CD4-positive, alpha-beta T cell treated with Interleukin-10 for 1 hour (primary cell): ENCODE measurements at regions not wholly inside any gene's neighbourhood (a gene's known extent, or its start where the extent isn't known, plus 50 kb on each side); places are given as distances from the start of the nearest gene placed in this dataset.
"Not testable (repeated sequence)": the region's sequence is repeated elsewhere in the genome, so short reads cannot be mapped to it uniquely, and the experiment has no call there.

Experiments used
- DNase-seq: peaks from one replicate; pipeline ENCODE4 v3.0.0-alpha.2; 2020

DNA sequence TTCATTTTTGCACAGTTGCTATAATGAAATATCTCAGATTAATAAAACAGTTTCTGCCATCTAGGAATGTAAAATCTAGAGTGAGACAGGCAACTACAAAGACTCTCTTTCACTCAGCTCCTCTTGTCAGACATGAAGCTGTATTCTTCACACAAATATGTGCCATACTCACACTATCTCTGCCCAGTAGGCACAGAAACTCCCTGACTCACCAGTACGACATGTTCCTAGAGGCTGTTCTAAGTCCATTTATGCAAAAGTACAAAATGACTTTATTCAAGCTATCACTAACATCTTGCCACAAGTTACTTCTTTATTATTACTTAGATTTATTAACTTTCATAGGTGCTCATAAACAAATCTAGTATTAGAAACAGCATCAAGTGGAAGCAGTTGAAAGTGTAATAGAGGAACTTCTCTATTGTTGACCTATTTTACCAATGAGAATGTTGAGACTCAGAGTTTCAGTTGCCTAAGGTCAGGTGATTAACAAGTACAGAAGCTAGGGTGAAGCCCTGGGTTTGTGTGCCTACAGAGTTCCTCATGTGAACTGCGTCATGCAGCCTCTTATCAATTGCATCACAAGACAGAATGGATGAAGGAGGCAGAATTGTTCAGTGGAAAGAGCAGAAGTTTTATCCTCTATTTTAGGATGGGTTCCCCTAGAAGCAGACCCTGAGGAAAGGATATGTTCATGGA is 98.9 kb downstream of the RGS2 start:
- DNase-seq = peak; percentile 3

DNA sequence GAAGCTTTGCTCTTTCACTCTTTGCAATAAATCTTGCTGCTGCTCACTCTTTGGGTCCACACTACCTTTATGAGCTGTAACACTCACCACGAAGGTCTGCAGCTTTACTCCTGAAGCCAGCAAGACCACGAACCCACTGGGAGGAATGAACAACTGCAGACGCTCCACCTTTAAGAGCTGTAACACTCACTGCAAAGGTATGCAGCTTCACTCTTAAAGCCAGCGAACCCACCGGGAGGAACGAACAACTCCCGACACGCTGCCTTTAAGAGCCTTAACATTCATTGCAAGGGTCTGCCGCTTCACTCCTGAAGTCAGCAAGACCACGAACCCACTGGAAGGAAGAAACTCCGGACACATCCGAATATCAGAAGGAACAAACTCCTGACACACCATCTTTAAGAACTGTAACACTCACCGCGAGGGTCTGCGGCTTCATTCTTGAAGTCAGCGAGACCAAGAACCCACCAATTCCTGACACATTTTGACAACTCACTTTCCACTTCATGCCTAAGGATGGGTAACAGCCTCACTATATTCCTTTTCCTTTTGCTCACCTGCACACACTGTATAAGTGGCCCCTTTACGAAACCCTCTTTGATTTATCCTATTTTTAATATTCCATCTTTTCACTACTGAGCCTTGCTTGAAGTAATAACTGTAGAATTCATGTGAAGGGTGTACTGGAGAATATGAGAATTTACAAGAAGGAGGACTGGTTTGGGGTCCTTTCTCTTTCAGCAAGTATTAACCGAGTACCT is 103.2 kb downstream of the RGS2 start:
- not testable (repeated sequence) for DNase-seq

DNA sequence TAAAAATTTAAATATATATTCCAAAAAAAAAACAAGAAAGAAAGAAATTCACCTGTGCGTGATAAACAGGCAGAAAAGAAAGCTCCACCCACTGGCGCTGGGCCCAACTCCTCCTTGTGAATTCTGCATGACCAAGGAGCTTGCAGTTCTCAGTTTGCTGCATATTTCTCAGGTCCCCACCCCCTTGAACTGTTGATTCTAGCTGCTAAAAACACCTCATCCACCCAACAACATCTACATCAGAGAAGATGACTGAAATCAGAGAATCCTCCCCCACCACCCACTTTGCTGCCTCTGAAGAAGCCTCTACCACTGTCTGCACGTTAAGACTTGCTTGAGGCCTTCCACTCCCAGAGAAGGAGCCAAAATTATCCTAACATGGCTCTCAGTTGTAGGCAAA is 104.8 kb downstream of the RGS2 start:
- no peak for DNase-seq

DNA sequence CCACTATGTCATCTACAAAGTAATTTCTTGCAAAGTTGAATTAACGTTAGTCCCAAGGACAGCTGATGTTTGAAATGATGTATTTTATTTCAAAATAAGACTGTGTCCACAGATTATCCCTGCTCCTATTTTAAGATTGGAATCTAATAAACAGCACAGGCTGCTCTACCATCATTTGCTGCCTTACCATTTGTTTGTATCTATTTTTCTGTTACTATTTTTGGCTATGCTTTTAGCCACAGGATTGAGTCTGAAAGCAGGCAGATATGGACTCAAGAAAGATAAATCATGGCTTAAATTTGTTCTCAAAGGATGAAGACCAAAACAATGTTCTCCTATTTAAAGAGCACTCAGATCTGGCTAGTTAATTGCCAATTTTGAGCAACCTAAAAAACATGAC is 105.3 kb downstream of the RGS2 start:
- DNase-seq = no peak

DNA sequence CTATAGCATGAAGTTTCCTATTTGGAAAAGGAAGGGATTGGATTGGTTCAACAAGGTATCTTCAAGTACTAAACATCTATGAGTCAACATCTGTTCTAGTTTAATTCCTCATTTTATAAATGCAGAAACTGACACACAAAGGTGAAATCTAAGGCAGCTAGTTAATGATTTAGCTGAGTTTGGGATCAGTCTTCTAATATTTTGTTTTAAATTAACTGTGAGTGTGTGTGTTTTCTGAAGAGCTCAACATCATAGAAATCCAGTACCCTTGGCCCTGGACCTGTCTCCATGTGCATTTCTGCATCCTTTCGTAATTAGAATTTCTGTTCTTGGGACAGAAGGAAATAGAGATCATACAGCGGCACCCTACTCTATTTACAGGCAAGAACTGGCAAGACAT is 105.9 kb downstream of the RGS2 start:
- no peak for DNase-seq

DNA sequence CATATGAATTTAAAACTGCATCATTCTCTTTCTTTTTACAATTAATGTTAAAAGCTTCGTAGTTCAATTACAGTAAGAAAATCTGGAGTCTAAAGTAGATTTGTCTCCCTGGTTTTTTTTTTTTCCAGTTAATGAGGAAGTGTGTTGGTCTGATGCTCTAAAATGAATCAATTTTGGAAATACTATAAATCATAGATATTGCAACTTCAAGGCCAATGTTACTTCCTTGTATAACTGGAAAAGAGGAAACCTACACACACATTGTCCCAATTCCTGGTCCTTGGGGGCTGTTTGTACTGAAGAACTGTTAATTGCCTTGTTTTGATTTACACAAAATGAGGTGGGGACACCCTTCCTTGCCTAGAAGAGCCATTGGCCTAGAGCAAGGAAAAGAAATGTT is 107.2 kb downstream of the RGS2 start:
- DNase-seq = no peak

DNA sequence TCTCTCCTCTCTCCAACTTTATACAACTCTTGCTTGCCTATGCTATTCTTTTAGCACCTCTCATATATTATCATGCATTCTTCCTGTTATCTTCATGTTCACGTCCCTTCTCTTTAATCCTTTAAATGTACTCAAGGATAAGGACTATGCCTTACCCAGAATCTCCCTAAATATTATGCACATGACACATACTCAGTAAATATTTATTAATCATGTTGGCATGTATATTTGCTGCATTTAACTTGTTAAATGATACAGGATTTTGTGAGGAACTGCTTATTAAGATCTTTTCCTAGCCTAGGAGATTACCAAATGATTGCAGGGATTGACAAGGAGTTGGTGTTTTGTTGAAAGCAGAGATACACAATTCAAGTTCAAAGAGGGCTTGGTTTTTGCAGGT is 109.4 kb downstream of the RGS2 start:
- no peak for DNase-seq

DNA sequence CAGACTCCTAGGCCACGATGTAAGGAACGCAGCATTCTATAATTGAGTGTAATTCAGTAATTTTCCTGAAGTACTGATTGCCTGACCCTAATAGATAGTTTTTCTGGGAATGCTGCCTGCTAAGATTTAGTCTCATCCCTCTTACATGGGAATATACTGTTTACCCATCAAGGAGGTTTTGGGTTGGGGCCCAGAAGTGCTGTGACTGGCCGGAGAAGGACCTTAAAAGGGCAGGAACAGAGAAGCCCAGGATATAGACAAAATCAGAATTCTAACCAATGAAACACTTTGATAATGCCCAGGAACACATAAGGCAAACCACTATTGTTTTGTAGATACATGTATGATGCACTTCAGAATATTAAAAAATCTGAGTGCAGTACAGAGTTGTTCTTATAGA is 111.6 kb downstream of the RGS2 start:
- no peak for DNase-seq

DNA sequence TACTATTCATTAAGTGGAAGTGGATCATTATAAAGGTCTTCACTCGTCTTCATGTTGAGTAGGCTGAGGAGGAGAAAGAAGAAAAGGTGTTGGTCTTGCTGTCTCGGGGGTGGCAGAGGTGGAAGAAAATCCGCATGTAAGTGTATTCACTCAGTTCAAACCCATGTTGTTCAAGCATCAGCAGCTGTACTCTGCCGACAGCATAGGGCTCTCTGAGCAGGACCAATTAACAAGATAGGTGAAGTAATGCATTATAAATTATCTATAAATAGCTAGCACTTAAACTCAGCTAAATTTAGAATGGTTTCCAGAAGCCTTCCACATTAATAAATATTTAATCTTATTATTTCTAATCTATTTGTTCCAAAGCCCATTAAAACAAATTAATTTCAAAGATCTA is 116.8 kb downstream of the RGS2 start:
- DNase-seq = no peak

DNA sequence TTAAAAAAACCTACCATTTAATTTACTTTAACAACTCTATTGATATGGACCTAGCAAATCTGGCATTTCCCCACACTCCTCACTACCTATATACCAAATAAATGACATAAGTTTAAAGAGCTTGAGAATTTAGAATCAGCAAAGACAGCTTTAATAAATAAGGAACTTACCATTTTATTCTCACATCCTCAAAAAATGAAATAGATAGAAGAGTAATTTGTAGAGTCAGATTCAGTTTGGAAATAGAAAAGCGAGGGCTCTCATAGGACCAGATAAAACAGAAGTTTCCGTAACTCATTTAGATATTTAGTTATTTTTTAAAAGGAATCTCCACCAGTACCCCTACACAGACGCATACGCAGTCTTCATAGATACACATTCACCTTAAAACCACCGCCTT is 117.9 kb downstream of the RGS2 start:
- no peak for DNase-seq

DNA sequence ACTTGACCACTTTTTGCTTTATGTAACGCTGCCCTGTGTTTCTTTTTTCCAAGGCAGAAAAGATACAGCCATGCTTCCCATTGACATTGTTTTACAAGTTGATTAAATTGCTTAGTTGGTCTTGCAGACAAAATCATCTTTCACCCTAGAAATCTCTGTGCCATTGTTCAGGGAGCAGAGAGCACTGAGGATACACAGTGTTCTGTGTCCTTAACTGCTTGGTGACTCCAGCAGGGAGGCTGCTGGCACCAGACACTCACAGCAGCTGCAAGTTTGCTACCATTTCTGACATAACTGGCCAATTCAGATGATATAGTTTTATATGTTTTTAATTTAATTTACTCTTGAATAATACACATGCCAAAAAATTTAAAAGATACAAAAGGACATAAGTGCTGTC is 118.7 kb downstream of the RGS2 start:
- no peak for DNase-seq

DNA sequence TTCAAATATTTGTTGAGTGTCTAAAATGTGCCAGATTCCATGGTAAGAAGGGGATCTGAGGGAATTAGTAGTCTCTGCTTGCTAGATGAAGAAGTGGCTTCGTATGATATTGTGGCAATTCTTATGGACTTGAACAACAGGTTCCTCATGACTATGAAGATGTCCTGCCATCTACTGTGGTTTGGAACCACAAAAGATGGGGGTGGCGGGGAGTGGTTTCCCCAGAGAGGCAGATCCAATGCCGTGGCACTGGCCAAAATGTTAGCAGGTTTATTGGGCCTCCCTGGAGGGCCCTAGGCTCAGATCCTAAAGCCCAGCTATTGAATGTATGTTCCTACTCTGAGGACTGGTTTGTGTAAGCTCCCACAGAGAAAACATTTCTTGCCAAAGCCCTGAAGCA is 120.8 kb downstream of the RGS2 start:
- DNase-seq = no peak

DNA sequence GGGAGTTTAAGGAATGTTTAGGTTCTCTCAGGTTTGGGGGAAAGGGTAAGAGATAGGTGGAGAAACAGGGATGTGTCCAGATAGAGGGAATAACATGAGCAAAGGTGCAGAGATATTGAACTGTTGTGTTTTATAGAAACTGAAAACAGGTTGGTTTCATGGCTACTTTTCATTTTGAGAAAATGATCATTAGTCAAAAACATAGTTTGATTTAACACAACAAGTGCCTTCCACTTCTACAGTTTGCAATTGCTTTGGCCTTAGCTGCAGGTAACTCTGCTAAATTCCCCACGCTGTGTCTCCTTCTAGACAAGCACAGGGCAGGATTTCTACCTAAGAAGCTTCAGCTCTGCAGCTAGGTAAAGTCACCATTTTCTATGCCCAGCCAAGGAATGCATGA is 124.9 kb downstream of the RGS2 start:
- no peak for DNase-seq

DNA sequence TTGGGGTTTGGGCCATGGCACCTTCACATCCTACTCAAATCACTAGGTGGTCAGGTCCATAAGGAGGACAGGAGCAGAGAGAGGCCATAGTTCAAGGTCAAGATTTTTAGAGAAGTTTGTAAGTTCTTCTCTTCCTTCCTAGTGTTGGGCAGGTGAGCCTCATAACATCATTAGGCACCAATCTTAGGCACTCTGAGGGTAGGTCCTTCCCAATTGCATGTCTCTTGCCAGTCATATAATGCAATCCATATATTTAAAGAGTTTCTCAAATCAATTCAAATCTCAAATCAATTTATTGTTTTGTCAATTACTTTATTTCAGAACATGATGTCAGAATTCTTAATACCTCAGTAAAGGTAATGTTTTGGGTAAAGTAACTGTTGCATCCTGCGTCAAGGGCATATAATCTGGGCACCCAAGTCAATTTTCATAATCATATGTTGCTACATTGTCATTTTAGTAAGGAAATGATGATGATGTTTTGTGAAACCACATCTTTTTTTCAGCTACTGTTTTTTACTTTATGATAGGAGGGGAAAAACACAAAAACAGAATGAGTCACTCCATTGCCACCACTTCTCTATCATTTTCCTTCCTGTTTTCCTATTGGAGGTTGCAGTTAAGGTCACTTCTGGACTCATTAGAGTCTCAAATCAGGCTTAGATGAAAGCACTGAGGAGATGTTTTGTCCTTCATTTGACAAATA is 122.7 kb downstream of the UCHL5 start:
- peak; percentile 15 for DNase-seq

DNA sequence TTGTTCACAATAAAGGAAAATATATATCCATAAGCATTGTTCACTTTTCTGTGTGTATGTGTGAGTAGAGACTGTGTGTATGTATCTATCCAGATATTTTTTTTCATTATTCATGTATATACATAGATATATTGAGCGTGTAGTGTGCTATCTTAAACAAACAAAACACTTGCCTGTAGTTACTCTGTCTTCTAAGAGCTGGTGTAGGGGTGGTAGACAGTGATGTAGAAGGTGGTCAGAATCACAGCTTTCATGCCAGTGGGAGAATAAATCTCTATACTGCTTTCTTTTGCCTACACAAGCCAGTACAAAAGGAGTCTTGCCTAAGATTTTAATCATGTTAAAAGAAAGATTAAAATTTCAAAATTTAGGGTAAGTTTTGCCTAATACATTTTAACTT is 122.0 kb downstream of the UCHL5 start:
- no peak for DNase-seq

DNA sequence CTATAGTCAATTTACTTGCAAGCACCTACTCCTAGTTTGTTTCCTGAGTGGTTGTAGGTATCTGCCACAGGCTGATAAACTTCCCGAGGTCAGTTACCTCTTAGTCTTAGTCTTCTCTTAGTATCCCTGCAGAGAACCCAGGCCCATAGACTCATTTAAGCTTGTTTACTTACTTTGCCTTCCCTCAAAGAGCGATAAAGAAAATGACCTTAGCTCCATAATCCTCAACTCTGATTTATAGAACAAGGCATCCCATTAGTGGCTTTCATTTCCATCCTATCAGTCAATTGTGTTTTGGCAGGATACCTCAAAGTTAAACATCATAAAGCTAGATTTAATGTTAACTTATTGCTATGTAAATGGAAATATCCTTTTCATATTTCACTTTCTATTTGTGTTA is 119.7 kb downstream of the UCHL5 start:
- no peak for DNase-seq

DNA sequence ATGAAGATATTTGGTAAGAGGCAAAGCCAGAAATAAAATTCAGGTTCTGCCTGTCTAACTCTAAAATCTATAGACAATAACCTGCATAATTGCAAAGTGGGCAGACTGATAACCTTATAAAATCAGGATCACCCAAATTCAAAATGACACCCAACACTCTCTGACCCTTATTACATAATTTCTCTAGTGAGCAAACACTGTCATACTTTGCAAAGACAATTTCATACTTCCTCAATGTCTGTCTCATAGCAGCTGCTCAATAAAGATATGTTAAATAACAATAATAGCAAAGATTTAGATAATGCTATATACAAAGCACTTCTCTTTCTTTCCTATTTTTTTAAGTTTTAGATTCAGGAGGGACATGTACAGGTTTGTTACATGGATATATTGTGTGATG is 118.5 kb downstream of the UCHL5 start:
- no peak for DNase-seq

DNA sequence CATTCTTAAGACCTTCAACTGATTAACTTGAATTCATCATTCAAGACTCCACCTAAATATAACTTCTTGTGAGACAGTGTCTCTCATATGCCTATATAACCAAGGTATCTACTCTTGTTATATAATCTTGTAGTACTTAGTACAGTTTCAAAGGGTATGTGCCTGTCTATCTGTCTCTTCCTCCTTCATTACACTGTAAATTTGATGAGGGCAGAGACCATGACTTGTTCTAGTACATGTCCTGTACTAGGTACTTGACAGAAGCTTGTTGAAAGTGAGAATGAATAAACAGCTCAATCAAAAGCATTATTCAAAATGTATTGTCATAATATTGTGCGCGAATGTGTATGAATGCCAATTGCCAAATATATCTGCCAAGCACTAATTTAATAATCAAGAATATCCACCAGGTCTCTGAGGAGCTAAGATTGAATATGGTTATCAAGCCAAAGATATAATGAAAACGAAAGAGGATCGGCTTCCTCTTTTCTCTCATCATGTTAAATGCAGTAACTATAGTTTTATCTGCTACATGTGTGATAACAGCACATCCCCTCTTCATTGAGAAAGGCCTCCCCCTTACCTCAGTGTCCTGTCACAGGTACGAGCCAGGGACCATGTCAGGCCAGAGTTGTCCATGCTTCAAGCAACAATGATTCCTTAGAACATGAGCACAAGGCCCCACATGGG is 117.3 kb downstream of the UCHL5 start:
- no peak for DNase-seq

DNA sequence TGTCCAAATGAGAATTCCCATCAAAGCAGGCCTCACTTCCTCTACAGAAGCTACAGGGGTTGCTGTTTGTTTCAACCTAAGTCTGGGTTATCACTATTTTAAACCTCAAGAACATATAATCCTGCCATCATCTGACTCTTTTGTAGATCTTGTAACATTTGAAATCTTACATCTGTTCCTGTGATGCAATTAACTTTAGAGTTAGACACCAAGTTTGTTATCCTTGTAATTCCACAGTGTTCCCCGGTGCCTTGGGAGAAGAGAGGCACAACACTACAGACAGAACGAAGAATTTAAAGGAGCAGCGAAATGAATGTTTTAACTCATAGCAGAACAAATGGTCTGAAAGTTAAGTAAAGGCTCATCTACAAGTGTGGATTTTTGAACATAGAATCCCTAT is 116.1 kb downstream of the UCHL5 start:
- DNase-seq = no peak

DNA sequence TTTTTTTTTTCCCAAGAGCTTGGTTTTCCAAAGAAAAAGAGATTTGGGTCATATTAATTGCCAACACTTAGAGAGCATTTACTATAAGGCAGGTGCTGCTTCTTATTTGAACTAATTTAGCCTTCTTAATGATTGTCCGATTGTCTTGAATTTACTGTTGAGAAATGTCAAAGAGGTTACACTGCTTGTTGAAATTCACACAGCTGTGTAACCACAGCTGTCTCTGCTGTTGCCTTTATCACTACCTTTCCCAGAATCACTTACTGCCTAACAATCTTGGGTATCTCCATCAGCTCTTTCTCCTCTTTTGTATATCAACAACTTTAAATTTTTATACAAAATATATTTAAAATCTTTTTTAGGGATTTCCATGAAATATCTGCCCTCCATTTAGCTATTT is 115.6 kb downstream of the UCHL5 start:
- no peak for DNase-seq

DNA sequence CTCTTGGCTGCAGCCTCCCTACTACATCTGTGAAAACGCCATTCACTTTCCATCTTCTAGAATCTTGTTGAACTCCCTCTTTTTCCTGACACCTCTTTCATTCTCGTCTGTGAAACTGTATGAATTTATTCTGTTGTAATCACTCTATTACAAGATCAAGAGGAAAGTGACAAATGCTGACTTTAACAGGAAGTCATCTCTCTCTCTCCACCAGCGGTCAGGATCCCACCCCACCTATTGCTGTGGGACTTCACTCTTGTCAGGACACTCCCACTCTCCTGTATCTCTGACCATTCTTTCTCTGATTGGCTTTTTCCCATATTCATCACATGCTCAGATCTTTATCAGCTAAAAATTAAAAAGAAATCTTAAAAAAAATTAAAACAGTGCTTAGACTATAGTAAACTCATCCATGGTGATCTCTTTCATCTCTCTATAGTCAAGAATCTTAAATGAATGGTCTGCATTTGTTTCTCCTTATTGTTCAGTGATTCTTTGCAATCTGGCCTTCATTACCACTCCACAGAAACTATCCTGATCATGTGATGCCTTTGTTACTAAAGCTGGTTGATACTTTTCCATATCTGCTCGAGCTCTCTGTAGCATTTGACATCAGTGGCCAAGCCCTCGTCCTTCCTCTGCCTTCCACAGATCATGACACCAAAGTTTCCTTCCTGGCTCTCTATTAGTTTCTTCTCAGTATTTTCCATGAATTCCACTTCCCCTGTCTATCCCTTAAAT is 113.6 kb downstream of the UCHL5 start:
- DNase-seq = no peak

DNA sequence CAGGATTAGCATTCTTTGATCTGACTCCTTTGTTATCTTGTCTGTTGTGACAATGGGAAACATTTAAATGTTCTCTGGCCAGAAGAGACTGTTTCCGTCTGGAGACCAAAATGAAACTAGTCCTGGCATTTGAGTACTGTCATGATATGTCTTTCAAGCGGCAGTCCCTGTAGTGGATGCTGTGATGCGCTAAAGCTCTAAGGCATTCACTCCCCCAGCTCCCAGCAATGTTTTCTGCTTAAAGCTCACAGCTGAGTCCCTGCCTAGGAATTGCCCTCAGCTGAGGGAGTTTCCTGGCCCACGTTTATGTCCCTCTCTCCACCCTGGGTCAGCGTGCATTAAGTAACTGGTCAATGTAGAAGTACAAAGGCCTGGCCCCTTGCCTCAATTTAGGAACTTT is 109.4 kb downstream of the UCHL5 start:
- no peak for DNase-seq

DNA sequence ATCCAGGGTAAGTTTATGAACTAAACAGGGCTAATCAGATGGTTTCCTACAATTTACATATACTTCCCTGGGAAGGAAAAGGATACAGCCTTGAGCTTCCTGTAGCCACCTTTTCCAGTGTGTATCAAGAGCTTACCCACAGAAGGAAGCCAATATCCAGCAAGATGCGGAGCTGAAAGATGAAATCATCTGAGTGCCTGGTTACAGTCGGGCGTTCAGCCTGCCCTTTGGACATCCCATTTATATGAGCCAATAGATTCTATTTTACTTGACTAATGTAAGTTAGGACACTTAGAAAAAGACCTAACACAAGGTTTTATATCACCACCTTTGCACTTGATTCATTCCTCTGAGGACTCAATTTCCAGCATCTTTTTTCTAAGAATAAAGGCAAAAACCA is 108.2 kb downstream of the UCHL5 start:
- DNase-seq = no peak
